GM12874 (cell line): ENCODE measurements at regions not wholly inside any gene's neighbourhood (a gene's known extent, or its start where the extent isn't known, plus 50 kb on each side); places are given as distances from the start of the nearest gene placed in this dataset.

ENCODE experiments used
- CTCF ChIP-seq: IDR thresholded peaks from 2 replicates; pipeline ENCODE4 v1.5.1; 2011; ENCODE audit warnings: low read depth, mild to moderate bottlenecking, control low read depth, low read length, moderate library complexity; ENCODE audit not compliant: insufficient read depth

- no peak for TF ChIP-seq CTCF
Measured at GRCh38 chr1:81672766-81673165, 128.0 kb upstream of the ADGRL2 start.

- TF ChIP-seq CTCF, result no peak
Measured at GRCh38 chr1:81671038-81671437, 129.7 kb upstream of the ADGRL2 start.

GRCh38 chr1:81670286-81670685, 130.4 kb upstream of the ADGRL2 start:
- no peak for TF ChIP-seq CTCF

GRCh38 chr1:81666586-81666985, 134.1 kb upstream of the ADGRL2 start:
- TF ChIP-seq CTCF, result no peak

GRCh38 chr1:81664341-81664740, 136.4 kb upstream of the ADGRL2 start:
- TF ChIP-seq CTCF, result no peak

GRCh38 chr1:81662913-81663526, 137.7 kb upstream of the ADGRL2 start:
- no peak for TF ChIP-seq CTCF

- TF ChIP-seq CTCF, result no peak
Measured at GRCh38 chr1:81660286-81660685, 140.4 kb upstream of the ADGRL2 start.
